Glutamatergic neuron (in vitro differentiated cells): ENCODE measurements at regions not wholly inside any gene's neighbourhood (a gene's known extent, or its start where the extent isn't known, plus 50 kb on each side); places are given as distances from the start of the nearest gene placed in this dataset.
"Not testable (repeated sequence)": the region's sequence is repeated elsewhere in the genome, so short reads cannot be mapped to it uniquely, and the experiment has no call there.

Experiments
- DNase-seq: peaks from one replicate; pipeline ENCODE4 v3.0.0; 2022
- H3K27ac Mint-ChIP-seq: one replicate; pipeline ENCODE4 v1.8.0; 2020; ENCODE audit warnings: mild to moderate bottlenecking, mixed read lengths, inconsistent platforms; ENCODE audit not compliant: unreplicated experiment
- H3K27me3 Mint-ChIP-seq: one replicate; pipeline ENCODE4 v1.8.0; 2020; ENCODE audit warnings: mild to moderate bottlenecking, moderate library complexity, mixed read lengths, inconsistent platforms; ENCODE audit not compliant: unreplicated experiment
- H3K36me3 Mint-ChIP-seq: one replicate; pipeline ENCODE4 v1.8.0; 2020; ENCODE audit warnings: mild to moderate bottlenecking, mixed read lengths, inconsistent platforms; ENCODE audit not compliant: unreplicated experiment
- H3K4me1 Mint-ChIP-seq: one replicate; pipeline ENCODE4 v1.8.0; 2020; ENCODE audit warnings: mild to moderate bottlenecking, low read depth, mixed read lengths, inconsistent platforms; ENCODE audit not compliant: unreplicated experiment
- H3K4me3 Mint-ChIP-seq: one replicate; pipeline ENCODE4 v1.8.0; 2020; ENCODE audit warnings: mild to moderate bottlenecking, mixed read lengths, inconsistent platforms; ENCODE audit not compliant: unreplicated experiment
- H3K9me3 Mint-ChIP-seq: one replicate; pipeline ENCODE4 v1.8.0; 2020; ENCODE audit warnings: mild to moderate bottlenecking, moderate library complexity, mixed read lengths, inconsistent platforms; ENCODE audit not compliant: unreplicated experiment
- CTCF ChIP-seq: fragments of 200-600 bp; sonication (generic); IDR thresholded peaks from one replicate; pipeline ENCODE4 v1.5.0; 2021; ENCODE audit not compliant: partially characterized antibody, unreplicated experiment

DNA sequence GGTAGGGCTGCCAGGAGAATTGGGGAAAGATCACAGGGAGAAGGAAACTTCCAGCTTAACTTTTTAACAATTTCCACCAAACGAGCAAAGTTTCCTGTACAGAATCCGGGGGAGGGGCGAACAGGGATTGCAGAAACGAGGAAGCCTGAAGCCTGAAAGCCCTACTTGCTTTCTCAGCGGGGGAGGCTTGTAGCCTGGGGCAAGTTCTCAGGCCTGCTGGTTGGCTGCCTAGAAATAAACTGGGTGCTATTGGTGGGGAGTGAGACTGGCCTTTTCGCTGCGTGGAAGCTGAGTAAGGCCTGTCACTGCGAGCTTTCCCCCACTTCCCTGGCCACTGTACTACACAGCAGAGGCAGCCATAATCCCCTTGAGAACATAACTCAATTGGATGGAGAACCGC, 110.8 kb upstream of the ATP8A1 start:
- DNase-seq: peak; percentile 17
- no peak overlapping the region for H3K27ac Mint-ChIP-seq
- H3K4me3 Mint-ChIP-seq: no peak overlapping the region
- no peaks in the 10 kb centered on the region for H3K36me3 Mint-ChIP-seq
- peaks cover 6% of the 10 kb centered on the region for H3K4me1 Mint-ChIP-seq
- H3K9me3 Mint-ChIP-seq: peaks cover 2% of the 10 kb centered on the region
- TF ChIP-seq CTCF: no peak
- peaks cover 6% of the 10 kb centered on the region for H3K27me3 Mint-ChIP-seq

DNA sequence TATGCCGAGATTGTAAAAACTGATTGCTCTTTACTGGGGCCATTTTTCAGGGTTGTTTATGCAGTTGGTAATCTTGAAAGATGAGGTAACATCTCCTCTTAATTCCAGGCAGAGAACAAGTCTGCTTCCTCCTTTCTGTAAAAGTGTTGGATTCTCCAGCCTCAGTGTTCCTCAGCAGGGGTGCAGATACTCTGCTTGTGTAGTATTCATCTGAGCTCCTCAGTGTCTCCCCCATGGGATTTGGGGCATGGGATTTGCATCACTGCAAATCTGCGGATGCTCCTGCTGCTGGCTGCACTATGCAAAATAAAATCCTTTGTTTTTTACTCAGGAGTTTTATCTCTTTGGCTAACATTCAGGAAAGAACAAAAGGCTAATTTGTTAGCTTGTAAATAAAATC, 104.9 kb upstream of the ATP8A1 start:
- no peaks in the 10 kb centered on the region for H3K36me3 Mint-ChIP-seq
- peak; percentile 46 for DNase-seq
- no peak for TF ChIP-seq CTCF
- H3K4me3 Mint-ChIP-seq: no peak overlapping the region
- no peaks in the 10 kb centered on the region for H3K27me3 Mint-ChIP-seq
- no peak overlapping the region for H3K27ac Mint-ChIP-seq
- peaks cover 3% of the 10 kb centered on the region for H3K4me1 Mint-ChIP-seq
- no peaks in the 10 kb centered on the region for H3K9me3 Mint-ChIP-seq

GRCh38 chr4:42754965-42755364, 98.1 kb upstream of the ATP8A1 start:
- H3K27ac Mint-ChIP-seq, H3K4me1 Mint-ChIP-seq, H3K4me3 Mint-ChIP-seq, H3K9me3 Mint-ChIP-seq, H3K36me3 Mint-ChIP-seq, DNase-seq, H3K27me3 Mint-ChIP-seq: not testable (repeated sequence)

DNA sequence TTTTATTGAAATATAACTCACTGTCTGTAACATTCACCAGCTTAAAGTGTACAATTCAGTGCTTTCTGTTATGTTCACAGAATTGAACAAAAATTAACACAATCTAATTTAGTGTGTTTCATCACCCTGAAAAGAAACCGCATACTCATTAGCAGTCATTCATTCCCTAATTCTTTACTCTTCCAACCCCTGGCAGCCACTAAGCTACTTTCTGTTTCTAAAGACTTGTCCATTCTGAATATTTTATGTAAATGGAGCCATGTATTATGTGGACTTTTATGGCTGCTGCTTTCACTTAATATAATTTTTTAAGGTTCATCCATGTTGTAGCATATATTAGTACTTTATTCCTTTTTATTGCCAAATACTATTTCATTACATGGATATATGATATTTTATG, 94.7 kb upstream of the ATP8A1 start:
- H3K4me1 Mint-ChIP-seq: no peaks in the 10 kb centered on the region
- H3K27me3 Mint-ChIP-seq: no peaks in the 10 kb centered on the region
- H3K4me3 Mint-ChIP-seq: no peak overlapping the region
- DNase-seq: no peak
- H3K27ac Mint-ChIP-seq: no peak overlapping the region
- peaks cover 2% of the 10 kb centered on the region for H3K9me3 Mint-ChIP-seq
- no peak for TF ChIP-seq CTCF
- peaks cover 7% of the 10 kb centered on the region for H3K36me3 Mint-ChIP-seq

DNA sequence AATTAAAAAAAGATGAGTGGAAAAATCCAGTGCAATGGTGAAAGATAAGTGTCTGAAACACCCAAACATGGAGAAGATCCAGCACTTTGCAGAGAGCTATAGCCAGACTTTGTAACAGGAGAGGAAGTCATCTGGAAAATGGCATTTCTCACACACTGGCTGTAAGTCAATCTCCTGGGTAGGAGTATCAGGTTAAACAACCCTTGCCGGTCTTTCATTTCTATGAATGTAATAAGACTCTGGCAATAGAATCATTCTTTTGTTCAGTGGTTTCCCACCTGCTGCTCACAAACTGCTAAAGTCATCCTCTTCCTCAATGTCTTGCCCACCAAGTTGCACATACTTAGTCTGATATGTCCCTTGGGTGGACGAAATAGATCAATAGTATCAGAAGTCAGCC, 94.0 kb upstream of the ATP8A1 start:
- Mint-ChIP-seq H3K4me1 (no peaks in the 10 kb centered on the region), H3K9me3 (peaks cover 2% of the 10 kb centered on the region), H3K27me3 (no peaks in the 10 kb centered on the region), H3K36me3 (peaks cover 7% of the 10 kb centered on the region), H3K27ac (no peak overlapping the region), H3K4me3 (no peak overlapping the region)
- no peak for DNase-seq
- no peak for TF ChIP-seq CTCF

DNA sequence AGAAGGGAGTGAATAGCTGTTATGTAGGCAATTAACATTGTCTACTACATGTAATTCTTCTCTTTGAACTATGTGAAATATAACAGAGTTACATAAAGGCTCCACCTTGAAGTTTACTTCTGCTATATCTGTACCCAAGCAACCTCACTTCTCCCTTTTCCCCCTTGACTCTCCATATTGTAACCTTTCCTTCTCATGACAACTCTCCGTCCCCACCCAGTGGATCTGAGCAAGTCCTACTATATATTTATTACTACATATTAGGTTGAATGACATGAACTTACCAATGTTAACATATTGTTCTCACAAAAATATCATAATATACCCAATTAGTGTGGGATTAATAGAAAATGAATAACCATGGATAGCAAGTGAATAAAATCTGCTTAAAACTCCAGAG, 93.2 kb upstream of the ATP8A1 start:
- Mint-ChIP-seq H3K4me3 (no peak overlapping the region), H3K9me3 (peaks cover 2% of the 10 kb centered on the region), H3K27ac (no peak overlapping the region)

More for the DNA sequence above, 93.2 kb upstream of the ATP8A1 start:
- DNase-seq: no peak
- H3K27me3 Mint-ChIP-seq: no peaks in the 10 kb centered on the region
- peaks cover 7% of the 10 kb centered on the region for H3K36me3 Mint-ChIP-seq
- no peaks in the 10 kb centered on the region for H3K4me1 Mint-ChIP-seq
- TF ChIP-seq CTCF: no peak
